ENCODE measurements at regions not wholly inside any gene's neighbourhood (a gene's known extent, or its start where the extent isn't known, plus 50 kb on each side); places are given as distances from the start of the nearest gene placed in this dataset.

DNA sequence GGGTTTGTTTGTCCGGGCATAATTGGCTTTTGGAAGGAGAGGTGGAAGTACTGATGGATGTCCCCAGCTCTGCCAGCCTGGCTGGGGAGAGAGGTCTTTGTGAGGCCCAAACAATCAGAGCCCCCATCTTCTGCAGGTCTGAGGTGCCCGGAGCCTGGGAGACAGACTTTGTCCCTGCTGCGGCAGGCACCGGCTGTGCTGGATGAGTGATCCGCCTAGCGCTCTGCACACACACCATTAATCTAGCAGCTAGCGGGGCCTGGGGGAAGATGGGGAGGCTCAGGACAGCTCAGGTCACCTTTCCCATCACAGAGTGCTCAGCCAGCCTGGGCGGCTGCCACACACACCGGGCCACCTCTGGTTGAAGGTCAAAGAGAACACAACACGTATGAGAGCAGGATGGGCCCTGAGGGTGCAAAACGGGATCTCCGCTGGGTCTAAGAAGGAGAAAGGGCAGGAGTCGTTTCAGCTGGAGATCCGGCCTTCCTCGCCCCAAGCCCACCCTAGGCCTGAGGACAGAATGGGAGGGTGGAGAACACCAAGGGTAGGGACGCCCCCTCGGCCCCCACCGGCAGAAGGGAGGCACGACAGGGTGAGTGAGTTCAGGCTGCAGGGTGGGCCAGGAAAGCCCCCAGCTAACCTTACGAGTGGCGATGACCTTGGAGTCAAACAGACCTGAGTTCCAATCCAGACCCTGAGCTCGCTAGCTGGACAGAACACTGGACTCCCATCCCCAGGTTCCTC is 341.8 kb downstream of the NPHP4 start:
- TF ChIP-seq POLR2AphosphoS5 (IDR thresholded peaks at IDR 0.05) (no peak), CTCF (IDR thresholded peaks at IDR 0.05) (no peak), POLR2A (IDR thresholded peaks at IDR 0.05) (no peak)

Measured in breast epithelium (tissue), 3 donors.